Lung (tissue), 11 donors: ENCODE measurements at regions not wholly inside any gene's neighbourhood (a gene's known extent, or its start where the extent isn't known, plus 50 kb on each side); places are given as distances from the start of the nearest gene placed in this dataset.

Experiments
- ATAC-seq: fragments of 200-7000 bp; cut with Tn5 transposase; one replicate; pipeline ENCODE4 v1.9.1; 2020; ENCODE audit warnings: moderate number of reproducible peaks; ENCODE audit not compliant: insufficient read depth, low FRiP score
- DNase-seq, 3 donors: peaks; one replicate each; pipeline ENCODE4 v3.0.0-alpha.2; 2013 to 2017
- H3K27ac ChIP-seq, 2 donors: one replicate each; pipeline ENCODE4 v1.5.1; 2013; ENCODE audit warnings: mild to moderate bottlenecking in 2 of 2, moderate library complexity in 2 of 2, control low read depth in 1 of 2, inconsistent platforms in 1 of 2, low read depth in 1 of 2, low read length in 1 of 2
- H3K27me3 ChIP-seq, 3 donors: one replicate each; pipeline ENCODE4 v1.5.1; 2013; ENCODE audit warnings: low read length in 2 of 3; ENCODE audit not compliant: control insufficient read depth in 3 of 3, insufficient read depth in 3 of 3
- H3K36me3 ChIP-seq, 4 donors: one replicate each; pipeline ENCODE4 v1.5.1; 2013; ENCODE audit warnings: low read length in 4 of 4, mild to moderate bottlenecking in 1 of 4, moderate library complexity in 1 of 4; ENCODE audit not compliant: control insufficient read depth in 4 of 4, insufficient read depth in 4 of 4
- H3K4me1 ChIP-seq, 5 donors: one replicate each; pipeline ENCODE4 v1.5.1; 2013; ENCODE audit warnings: low read length in 5 of 5, mild to moderate bottlenecking in 2 of 5, moderate library complexity in 1 of 5; ENCODE audit not compliant: control insufficient read depth in 5 of 5, insufficient read depth in 5 of 5
- H3K4me3 ChIP-seq: one replicate; pipeline ENCODE4 v1.5.1; 2013; ENCODE audit warnings: mild to moderate bottlenecking, control low read depth, moderate library complexity
- H3K9ac ChIP-seq, 2 donors: one replicate each; pipeline ENCODE4 v1.5.1; 2013; ENCODE audit warnings: low read length in 2 of 2, control low read depth in 1 of 2; ENCODE audit not compliant: insufficient read depth in 1 of 2
- H3K9me3 ChIP-seq, 4 donors: one replicate each; pipeline ENCODE4 v1.5.1; 2013; ENCODE audit warnings: low read length in 3 of 4, mild to moderate bottlenecking in 1 of 4, moderate library complexity in 1 of 4; ENCODE audit not compliant: control insufficient read depth in 4 of 4, insufficient read depth in 3 of 4
- CTCF ChIP-seq: IDR thresholded peaks from 2 replicates; pipeline ENCODE4 v1.5.1; 2012; ENCODE audit warnings: mild to moderate bottlenecking; ENCODE audit errors: control extremely low read depth, extremely low read depth
- WGBS, 2 donors: extraction: QIAGEN DNeasy Blood & Tissue Kit; methylation state at CpG; one replicate each; pipeline ENCODE4 v1.1.7; 2013; 5-methylcytosine and 5-hydroxymethylcytosine counted together
- donor health status: control.
- donor health status: control.
- donor health status: Bipolar disorder and iron deficiency.
- donor health status: healthy.
- donor health status: DM: yes; HTN: yes; CAD: no.

- Histone ChIP-seq H3K27ac (no peak overlapping the region), H3K36me3 (peaks cover 0 to 35% (median 22%) of the 10 kb centered on the region in 4 donors), H3K27me3 (no peaks in the 10 kb centered on the region), H3K4me1 (no peaks in the 10 kb centered on the region), H3K4me3 (no peak overlapping the region), H3K9me3 (no peaks in the 10 kb centered on the region), H3K9ac (no peak overlapping the region)
- ATAC-seq = no peak
- 23 to 56% methylated on average over 4 of the region's 4 CpGs for WGBS, 2 donors
- no peak for TF ChIP-seq CTCF
- no peak for DNase-seq
These were observed 155.4 kb downstream of the CRYBB2 start for GRCh38 chr22:25374869-25375268.

DNA sequence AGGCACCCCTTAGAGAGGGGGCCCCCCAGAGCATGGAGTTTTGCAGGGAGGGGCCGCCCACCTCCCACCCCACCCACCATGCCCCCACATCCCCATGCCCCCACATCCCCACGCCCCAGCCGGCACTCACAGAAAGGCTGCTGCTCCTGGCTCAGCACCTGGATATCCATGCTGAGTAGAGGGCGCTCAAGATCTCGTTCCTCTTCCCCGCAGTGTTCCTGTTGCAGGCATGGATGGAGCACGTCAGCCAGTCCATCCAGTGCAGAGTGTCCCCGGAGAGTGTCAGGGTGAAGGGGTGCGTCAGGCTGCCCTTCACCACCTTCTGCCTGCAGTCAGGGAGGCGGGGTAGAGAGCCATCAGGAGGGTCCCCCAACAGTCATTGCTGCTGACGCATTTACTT, 156.2 kb downstream of the CRYBB2 start:
- H3K36me3 ChIP-seq = peaks cover 0 to 41% (median 29%) of the 10 kb centered on the region in 4 donors
- no peaks in the 10 kb centered on the region for H3K27me3 ChIP-seq
- ATAC-seq (no peak), DNase-seq (no peak)
- 83 to 90% methylated on average over 11 of the region's 11 CpGs for WGBS, 2 donors
- H3K4me1 ChIP-seq = no peaks in the 10 kb centered on the region
- no peak overlapping the region for H3K27ac ChIP-seq
- no peak overlapping the region for H3K4me3 ChIP-seq
- TF ChIP-seq CTCF = no peak
- no peak overlapping the region for H3K9ac ChIP-seq
- H3K9me3 ChIP-seq = no peaks in the 10 kb centered on the region

- Histone ChIP-seq H3K27me3 (no peaks in the 10 kb centered on the region), H3K9ac (no peak overlapping the region), H3K9me3 (no peaks in the 10 kb centered on the region), H3K36me3 (peaks cover 0 to 37% (median 32%) of the 10 kb centered on the region in 4 donors), H3K27ac (no peak overlapping the region), H3K4me3 (no peak overlapping the region), H3K4me1 (no peaks in the 10 kb centered on the region)
- TF ChIP-seq CTCF = no peak
- DNase-seq = no peak
- no peak for ATAC-seq
- WGBS, 2 donors = 94 to 96% methylated on average over 6 of the region's 6 CpGs
These were observed 158.3 kb downstream of the CRYBB2 start for GRCh38 chr22:25377699-25378098.

- no peak for DNase-seq
- Histone ChIP-seq H3K9ac (no peak overlapping the region), H3K4me3 (no peak overlapping the region), H3K27ac (no peak overlapping the region), H3K36me3 (peaks cover 0 to 29% (median 24%) of the 10 kb centered on the region in 4 donors), H3K4me1 (no peaks in the 10 kb centered on the region), H3K9me3 (no peaks in the 10 kb centered on the region), H3K27me3 (no peaks in the 10 kb centered on the region)
- 93 to 95% methylated on average over 5 of the region's 5 CpGs for WGBS, 2 donors
- ATAC-seq = no peak
- TF ChIP-seq CTCF = no peak
These were observed 160.8 kb downstream of the CRYBB2 start for GRCh38 chr22:25380122-25380747.
